NOMO-1 (cell line): ENCODE measurements at regions not wholly inside any gene's neighbourhood (a gene's known extent, or its start where the extent isn't known, plus 50 kb on each side); places are given as distances from the start of the nearest gene placed in this dataset.
"Not testable (repeated sequence)": the region's sequence is repeated elsewhere in the genome, so short reads cannot be mapped to it uniquely, and the experiment has no call there.

Experiments
- DNase-seq, 2 experiments: peaks; one replicate each; lab custom pipeline; 2025; ENCODE audit not compliant: unreplicated experiment in 2 of 2; lab: John Stamatoyannopoulos, UW

DNA sequence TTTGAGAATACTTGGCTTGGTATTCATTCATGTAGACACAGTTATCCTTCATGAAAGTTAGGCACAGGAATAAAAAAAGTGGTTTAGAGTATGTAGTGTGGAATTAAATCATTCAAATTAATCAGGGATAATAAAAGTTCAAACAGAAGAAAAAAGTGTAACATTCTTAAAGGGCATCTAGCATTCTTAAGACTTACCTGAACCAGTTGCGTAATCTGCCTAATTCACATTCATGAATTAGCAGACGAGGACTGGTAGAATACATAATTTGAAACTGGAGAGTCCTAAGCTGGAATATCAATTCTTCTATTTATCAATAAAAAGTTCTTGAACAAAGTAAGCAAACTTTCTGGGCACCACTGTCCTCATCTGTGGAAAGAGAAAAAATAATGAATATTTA is 157.0 kb upstream of the DEPDC1 start:
- no peak for DNase-seq

DNA sequence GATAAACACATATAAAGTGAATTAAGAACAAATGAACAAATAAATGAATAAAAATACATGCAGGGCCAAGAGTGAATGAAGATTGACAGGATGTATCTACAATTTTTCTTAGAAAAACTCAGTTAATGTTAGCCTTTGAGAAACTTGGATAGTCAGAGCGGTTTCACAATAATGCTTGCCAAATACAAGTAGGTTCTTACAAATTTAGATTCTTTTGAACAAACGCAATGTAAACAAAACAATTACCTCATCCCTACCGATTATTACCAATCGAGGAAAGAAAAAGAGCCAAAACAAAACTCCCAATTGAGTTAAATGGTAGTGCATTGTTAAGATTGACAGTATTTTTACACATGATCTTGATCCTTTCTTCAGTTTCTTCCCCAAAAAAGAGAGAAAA is 176.9 kb upstream of the DEPDC1 start:
- DNase-seq, result no peak

DNA sequence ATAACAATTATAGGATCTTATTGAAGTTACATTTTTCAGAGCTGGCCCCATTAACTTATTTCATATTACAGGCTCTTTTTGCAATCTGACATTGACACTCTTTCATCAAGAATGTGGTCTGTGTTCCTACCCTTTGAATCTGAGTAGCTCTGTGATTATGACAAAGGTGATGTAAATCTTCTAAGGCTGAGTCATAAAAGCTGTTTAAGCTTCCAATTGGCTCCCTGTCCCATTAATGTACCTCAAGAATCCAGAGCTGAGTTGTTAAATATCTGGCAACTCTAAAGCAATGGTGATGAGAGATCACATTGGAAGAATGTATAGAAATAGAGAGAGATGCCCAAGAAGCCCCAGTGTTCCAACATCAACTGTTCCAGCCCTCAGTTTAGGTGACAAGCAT is 178.5 kb upstream of the DEPDC1 start:
- DNase-seq, result no peak

DNA sequence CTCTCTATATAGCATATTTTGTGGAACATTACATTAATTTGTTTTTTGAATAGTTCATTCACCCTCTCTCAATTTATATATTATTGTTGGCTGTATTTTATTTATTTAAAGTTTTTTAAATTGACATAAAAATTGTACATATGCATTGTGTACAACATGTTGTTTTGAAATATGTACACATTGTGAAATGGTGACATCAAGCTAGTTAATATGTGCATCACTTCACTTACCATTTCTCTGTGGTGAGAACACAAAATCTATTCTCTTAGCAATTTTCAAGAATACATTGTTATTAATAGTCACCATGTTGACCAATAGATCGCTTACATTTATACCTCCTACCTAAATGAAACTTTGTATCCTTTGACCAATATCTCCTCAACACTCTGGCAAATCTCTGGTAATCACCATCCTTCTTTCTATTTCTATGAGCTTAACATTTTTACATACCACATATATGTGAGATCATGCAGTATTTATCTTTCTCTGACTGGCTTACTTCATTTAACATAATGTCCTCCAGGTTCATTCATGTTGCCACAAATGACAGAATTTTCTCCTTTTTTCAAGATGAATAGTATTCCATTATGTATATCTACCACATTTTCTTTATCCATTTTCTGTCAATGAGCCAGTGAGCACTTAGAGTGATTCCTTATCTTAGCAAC is 180.9 kb upstream of the DEPDC1 start:
- DNase-seq, result no peak

DNA sequence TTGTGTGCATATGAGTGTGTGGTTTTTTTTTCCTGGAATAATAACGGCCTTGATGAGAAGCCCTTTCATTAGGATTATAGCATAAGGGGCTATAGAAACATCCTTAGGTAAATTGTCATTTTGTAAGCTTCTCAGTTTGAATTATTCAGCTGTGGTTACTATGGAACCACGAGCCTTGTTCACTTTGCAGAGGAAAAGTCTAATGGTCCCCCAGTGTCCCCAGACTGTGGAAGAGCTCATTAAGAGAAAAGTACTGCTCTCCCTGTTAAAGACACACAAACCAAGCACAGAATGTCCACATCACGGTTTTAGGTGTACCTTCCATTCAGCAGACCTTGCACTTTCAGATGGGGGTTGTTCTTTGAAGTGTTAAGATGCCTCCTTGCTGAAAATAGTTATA is 199.3 kb upstream of the DEPDC1 start:
- DNase-seq, result no peak

DNA sequence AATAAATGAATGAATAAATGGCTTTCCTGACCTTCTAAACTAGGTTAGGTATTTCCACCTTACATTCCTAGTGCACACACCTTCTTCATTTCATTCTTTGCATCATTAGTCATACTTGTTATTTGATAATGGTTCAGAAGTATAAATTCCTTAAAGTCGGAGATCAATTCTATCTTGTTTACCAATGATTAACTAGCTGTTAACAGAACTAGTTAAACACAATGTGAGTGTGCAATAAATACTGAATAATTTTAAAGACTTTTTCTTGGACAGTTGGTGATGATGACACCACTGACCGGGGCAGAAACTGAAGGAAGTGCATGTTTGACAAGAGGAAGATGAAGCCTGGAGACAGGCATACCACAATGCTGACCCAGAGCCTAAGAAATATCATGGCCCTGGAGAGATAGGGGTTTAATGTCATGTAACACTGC is 207.1 kb upstream of the DEPDC1 start:
- DNase-seq, result no peak

DNA sequence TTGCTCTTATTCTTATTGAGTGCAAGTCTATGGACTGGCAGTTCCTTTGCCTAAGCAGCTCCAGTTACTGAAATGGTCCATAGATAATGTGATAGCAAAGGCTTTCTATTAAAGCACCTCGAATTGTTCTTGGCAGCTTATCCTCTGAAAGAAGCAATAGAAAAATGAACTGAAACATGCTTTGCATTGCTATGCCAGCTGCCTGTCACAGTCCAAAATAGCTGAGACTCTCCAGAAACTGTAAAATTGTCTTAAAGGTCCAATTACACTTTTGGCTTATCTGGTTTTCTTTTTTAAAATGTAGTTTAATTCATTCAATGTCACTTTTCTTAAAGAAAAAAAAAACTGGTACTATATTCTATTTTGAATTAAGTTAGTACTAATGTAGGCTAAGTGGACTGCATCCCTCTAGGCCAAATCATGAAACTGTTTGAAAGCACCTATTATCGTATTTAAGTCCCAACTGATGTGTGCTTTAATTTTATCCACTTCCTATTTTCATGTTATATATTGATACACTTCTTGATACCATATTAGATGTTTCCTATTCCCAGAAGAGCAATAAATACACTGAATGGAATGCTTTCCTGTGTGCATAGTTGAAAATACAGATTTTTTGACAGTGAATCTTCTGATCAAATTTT is 208.0 kb upstream of the DEPDC1 start:
- no peak for DNase-seq

DNA sequence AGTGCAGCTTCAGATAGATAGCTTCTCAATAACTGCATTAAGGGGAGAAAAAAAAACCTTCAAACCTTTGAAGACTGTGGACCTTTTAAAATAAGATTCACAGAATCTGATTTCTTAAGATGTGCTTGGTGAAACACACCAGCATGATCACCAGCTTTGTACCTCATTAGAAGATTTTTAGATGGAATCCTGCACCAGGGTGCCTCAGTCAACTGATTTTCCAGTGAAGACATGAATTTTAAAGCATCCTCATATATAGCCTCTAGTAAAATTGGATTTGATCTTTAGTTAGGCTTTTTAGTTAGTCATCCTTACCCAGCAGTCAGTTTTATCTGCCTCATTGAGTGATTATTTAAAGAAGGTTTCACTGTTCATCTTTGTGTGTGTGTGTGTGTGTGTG is 208.6 kb upstream of the DEPDC1 start:
- DNase-seq, result no peak

DNA sequence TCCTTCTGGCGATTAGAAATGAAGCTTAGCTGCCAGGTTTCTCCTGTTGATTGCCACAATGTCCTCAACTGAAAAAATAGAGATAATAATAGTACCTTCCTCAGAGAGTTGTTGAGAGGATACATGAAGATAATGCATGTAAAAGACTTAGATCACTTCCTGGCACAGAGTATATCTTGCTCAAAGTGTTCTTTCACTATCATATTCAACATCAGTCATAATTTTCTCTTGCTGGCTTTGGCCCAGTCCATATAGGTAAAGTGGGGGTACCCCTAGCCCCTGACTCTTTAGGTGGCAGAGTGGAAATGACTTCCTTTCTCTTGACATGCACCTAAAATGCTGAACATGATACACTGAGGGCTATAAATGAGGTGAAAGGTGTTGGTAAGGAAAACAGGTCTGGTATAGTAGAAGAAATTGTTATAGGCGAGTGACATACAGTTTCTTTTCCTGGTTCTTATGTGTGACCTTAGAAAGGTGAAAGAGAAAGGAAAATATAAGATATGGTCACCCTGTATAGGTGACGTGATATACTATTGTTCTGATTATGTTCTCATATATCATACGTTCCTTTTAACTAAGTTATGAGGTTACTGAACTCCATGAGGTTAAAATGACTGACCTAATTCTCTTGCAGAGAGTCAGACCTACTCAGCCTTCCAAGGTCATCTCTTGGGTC is 209.9 kb upstream of the DEPDC1 start:
- DNase-seq, result no peak

DNA sequence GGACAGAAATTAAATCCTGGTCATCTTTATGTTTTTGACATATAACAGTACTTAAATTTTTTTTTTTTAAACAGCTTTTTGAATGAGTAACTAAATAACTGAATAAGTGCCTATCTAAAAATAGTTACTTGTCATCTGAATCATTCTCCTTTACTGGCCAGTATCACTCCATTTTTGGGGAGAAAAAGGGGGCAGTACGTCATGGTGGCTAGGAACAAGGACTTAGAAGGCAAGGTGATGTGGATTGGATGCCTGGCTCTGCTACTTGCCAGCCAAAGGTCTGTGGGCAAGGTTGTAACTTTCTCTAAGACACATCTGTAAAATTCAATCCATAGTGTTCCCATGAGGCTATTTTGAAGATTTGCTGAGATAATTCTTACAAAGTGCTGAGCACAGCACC is 220.4 kb upstream of the DEPDC1 start:
- no peak for DNase-seq

DNA sequence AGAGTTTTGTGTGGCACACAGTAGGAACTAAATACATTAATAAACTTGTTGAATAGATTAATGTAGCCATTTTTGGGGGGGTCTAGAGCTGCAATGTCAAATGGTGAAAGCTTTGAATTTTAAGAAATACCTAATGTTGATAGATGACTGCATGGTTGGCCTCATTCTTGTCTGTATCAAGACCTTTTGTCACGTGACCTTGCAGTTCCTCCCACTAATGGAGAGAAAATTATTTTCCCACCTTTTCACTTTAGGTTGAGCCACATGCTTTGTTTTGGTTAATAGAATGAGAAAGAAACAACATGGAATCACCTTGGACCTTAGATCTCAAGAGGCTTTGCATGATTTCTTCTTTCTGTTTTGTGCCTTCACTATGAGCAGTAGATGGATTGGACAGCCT is 223.6 kb upstream of the DEPDC1 start:
- DNase-seq, result no peak

DNA sequence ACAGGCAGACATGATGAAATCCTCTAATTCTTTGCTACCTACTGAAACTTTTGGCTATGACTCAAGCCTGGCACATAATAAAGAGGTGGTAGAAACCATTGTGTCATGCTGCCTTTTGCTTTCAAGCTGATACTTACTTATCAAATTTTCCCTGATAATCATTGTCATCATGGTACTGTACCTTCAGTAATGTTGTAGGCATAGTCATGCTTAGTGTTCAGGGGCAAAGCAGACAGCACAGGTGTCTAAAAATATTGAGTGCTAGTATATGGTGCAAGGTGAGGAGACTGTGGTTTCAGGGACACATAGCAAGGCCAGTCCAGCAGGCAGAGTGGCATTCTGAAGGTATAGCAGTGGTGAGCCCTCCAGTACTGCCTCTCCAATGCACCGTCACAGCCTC is 226.9 kb upstream of the DEPDC1 start:
- no peak for DNase-seq

DNA sequence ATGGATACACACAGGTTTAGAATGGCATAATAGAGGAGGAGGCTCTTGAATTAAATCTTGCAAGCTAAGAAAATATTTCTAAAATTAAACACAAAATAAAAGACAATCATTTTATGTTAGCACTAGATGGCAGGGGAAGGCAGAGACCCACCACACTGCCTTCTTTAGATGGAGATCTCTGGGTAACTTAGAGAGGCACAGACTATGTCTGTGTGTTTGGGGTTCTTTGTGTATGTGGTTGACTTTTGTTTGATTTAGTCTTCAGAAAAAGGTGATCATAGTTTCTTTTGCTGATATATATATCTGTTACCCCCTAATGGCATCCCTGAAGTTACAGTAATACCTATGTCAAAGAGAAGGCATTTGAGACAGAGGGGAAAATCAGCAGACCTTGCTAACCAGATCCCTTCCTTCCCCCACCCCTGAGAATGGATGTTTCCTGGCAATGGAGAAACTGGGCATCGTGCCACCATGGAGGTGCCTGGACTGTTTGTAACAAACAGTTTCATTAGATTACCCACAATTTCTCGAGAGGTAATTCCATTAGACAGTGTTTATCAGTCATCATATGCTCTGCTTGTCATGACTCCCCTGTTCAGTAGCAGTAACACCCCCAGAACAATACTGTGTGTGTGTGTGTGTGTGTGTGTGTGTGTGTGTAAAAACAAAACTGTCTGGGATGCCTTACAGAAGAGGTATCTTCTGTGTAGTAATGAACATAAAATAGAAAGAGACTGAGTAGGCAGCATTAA is 228.3 kb upstream of the DEPDC1 start:
- no peak for DNase-seq

DNA sequence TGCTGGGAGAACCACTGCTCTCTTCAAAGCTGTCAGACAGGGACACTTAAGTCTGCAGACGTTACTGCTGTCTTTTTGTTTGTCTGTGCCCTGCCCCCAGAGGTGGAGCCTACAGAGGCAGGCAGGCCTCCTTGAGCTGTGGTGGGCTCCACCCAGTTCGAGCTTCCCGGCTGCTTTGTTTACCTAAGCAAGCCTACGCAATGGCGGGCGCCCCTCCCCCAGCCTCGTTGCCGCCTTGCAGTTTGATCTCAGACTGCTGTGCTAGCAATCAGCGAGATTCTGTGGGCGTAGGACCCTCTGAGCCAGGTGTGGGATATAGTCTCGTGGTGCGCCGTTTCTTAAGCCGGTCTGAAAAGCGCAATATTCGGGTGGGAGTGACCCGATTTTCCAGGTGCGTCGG is 242.6 kb upstream of the DEPDC1 start:
- not testable (repeated sequence) for DNase-seq

DNA sequence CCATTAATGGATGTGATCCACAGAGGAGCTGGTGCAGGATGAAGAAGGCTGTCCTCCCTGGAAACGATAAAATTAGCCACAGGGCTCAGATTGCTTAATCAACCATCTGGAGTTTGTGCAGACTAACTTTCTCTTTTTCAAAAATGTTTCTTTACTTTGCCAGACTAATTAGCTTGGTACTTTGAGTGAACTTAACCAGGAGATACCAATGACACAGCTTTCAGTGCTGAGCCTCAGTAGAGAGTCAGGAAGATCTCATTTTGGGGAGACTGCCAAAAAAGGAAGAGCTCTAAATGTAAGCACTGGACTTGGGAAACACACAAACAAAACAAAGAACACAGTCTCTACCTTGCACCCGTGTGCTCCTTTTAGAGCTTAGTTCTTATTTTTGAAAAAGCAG is 248.1 kb upstream of the DEPDC1 start:
- no peak for DNase-seq

DNA sequence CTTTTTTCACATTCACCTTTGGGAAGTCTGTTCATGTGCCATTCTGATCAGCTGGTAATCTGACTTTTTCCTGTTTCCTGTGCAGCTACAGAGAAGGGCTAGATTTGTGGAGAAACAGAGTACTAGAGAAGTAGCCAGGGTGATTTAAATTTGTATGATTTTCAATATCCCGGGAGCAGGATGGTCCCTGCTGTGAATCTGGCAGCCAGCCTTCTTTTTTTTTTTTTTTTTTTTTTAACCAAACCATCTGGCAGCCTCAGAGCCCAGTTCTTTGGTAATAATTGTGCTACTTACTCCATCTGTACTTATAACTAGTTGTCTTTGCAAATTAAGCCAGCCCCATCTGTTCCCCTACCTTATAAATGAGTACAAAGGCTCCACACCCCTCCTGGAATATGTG is 248.6 kb upstream of the DEPDC1 start:
- DNase-seq, result no peak

DNA sequence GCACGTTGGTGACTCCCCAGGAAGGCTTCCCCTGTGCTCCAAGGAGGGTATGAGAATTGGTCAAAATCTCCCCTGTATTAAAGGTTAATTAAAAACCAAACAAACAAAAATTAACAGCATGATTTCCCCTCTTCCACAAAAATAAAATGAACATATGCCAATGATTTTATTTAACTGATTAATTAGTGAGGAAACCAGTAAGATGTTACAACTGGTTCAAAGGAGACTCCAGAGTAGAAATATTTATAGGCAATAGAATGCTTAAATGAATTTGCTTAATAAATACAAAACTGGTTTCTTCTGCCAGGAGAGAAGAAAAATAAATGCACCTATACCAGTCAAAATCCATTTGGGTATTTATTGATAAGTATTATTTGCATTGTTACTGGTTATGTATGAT is 249.5 kb upstream of the DEPDC1 start:
- no peak for DNase-seq

DNA sequence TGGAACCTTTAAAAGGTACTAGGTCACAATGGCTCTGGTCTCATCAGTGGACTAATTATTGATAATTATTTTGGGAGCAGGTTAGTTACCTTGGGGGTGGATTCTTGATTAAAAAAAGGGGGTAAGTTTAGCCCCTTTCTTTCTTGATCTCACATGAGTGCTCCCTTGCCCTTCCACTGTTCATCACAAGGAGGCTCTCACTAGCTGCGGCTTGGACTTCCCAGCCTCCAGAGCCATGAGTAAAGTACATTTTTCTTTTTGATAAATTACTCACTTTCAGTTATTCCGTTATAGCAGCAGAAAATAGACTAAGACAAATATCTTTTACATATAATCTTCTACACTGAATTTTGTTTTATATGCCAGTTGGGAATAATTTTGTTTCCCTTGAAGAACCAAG is 254.8 kb upstream of the DEPDC1 start:
- DNase-seq, result no peak

DNA sequence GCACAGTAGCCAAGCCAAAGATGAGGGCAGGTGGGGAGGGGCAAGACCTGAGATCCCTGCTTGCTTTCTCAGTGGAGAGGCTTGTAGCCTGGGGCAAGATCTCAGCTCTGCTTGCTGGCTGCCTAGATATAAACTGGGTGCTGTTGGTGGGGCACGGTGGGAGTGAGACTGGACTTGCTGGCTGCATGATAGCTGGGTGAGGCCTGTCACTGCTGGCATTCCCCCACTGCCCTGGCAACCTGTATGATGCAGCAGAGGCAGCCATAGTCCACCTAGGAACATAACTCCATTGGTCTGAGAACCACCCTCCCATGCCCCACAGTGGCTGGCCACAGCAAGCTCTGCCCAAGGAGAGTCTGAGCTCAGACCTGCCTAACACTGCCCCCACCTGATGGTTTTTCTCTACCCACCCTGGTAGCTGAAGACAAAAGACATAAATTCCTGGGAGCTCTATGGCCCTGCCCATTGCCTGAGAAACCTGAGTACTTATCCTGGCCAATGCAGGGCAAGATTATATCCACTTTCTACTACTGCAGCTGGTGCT is 261.9 kb upstream of the DEPDC1 start:
- no peak for DNase-seq

DNA sequence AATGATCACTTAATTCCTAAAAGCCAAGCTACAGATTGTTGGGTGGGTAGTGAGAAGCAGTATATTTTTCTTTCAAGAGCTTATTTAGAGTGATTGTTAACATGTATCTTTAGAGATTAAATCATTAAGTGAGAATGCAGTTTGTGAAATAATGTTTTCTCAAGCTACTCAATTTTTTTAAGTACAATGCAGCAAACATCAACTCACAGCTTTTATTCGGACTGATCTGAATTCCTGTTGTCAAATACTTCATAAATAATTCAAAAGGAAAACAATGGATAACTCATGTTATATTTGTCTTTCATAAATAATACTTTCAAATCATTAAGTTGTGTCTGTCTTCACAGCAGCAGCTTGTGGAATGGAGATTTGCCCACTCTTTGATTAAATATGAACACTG is 271.1 kb upstream of the DEPDC1 start:
- no peak for DNase-seq

DNA sequence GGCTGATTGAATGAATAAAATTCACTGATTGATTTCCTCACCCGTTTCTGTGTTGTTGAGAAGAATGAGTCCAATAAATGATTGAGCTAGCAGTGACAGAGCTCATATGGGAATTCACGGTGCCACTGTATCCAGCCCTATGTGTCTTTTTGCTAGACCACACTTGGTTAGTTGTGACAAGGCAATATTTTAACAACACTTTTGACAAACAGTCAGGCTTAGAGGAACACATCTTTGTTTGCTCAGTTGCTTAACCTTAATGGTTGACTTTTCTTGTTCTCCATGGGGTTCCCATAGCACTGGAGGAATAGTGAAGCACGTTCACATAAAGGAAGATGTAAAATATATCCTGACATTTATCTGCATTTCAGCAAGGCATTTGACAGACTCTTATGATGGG is 273.9 kb upstream of the DEPDC1 start:
- DNase-seq, result no peak
